22Rv1 (cell line): ENCODE measurements at regions not wholly inside any gene's neighbourhood (a gene's known extent, or its start where the extent isn't known, plus 50 kb on each side); places are given as distances from the start of the nearest gene placed in this dataset.

Experiments
- H3K27ac ChIP-seq: fragments of 450-650 bp; 2 replicates; pipeline ENCODE4 v1.5.1; 2017
- CTCF ChIP-seq: fragments of 450-650 bp; IDR thresholded peaks from 2 replicates; pipeline ENCODE4 v1.5.1; 2017; ENCODE audit warnings: mild to moderate bottlenecking
- ZFX ChIP-seq: fragments of 450-650 bp; IDR thresholded peaks from 2 replicates; pipeline ENCODE4 v1.6.1; 2017; ENCODE audit warnings: antibody characterized with exemption, borderline replicate concordance

- TF ChIP-seq ZFX (no peak), CTCF (no peak)
- H3K27ac ChIP-seq, result no peak overlapping the region
These were observed 256.9 kb upstream of the POU2AF2 start for GRCh38 chr11:110988671-110989070.

- no peak overlapping the region for H3K27ac ChIP-seq
- TF ChIP-seq CTCF (no peak), ZFX (no peak)
These were observed 259.5 kb upstream of the POU2AF2 start for GRCh38 chr11:110986016-110986415.

- no peak for TF ChIP-seq CTCF
- no peak for TF ChIP-seq ZFX
- no peak overlapping the region for H3K27ac ChIP-seq
These were observed 260.0 kb upstream of the POU2AF2 start for GRCh38 chr11:110985547-110985946.

- H3K27ac ChIP-seq, result no peak overlapping the region
- no peak for TF ChIP-seq CTCF
- TF ChIP-seq ZFX, result no peak
These were observed 260.8 kb upstream of the POU2AF2 start for GRCh38 chr11:110984693-110985092.

GRCh38 chr11:110984147-110984546, 261.4 kb upstream of the POU2AF2 start:
- H3K27ac ChIP-seq, result no peak overlapping the region
- TF ChIP-seq CTCF (no peak), ZFX (no peak)

- no peak overlapping the region for H3K27ac ChIP-seq
- TF ChIP-seq ZFX (no peak), CTCF (no peak)
These were observed 263.3 kb upstream of the POU2AF2 start for GRCh38 chr11:110982214-110982613.

- no peak overlapping the region for H3K27ac ChIP-seq
- TF ChIP-seq CTCF (no peak), ZFX (no peak)
These were observed 265.8 kb upstream of the POU2AF2 start for GRCh38 chr11:110979696-110980095.
